ENCODE measurements at regions not wholly inside any gene's neighbourhood (a gene's known extent, or its start where the extent isn't known, plus 50 kb on each side); places are given as distances from the start of the nearest gene placed in this dataset.

DNA sequence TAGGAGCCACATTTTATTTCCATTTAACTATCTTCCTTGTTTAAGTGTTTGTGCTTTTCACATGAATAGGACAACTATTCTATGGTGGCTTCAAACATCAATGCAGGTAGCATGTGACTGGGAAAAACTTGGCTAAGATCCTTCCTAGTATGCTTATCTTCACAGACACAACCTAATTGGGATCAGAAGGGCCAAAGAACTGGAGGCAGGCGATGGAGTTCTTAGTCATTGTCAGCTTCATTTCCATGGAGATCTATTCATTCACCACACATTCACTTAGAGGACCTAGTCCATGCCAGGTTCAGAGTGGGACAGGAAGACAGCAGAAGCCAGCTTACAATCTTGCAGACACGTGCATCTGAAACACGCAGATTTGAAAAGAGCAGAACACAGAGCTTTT, 277.5 kb upstream of the PPP2R3A start:
- TF ChIP-seq MYC (IDR thresholded peaks at IDR 0.05; ENCODE audit: low read depth, low read length), result no peak
- TF ChIP-seq, protein P1, sequence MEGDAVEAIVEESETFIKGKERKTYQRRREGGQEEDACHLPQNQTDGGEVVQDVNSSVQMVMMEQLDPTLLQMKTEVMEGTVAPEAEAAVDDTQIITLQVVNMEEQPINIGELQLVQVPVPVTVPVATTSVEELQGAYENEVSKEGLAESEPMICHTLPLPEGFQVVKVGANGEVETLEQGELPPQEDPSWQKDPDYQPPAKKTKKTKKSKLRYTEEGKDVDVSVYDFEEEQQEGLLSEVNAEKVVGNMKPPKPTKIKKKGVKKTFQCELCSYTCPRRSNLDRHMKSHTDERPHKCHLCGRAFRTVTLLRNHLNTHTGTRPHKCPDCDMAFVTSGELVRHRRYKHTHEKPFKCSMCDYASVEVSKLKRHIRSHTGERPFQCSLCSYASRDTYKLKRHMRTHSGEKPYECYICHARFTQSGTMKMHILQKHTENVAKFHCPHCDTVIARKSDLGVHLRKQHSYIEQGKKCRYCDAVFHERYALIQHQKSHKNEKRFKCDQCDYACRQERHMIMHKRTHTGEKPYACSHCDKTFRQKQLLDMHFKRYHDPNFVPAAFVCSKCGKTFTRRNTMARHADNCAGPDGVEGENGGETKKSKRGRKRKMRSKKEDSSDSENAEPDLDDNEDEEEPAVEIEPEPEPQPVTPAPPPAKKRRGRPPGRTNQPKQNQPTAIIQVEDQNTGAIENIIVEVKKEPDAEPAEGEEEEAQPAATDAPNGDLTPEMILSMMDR (IDR thresholded peaks at IDR 0.05; ENCODE audit: low read depth, low read length), result no peak
- TF ChIP-seq, protein P2, sequence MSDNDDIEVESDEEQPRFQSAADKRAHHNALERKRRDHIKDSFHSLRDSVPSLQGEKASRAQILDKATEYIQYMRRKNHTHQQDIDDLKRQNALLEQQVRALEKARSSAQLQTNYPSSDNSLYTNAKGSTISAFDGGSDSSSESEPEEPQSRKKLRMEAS (IDR thresholded peaks at IDR 0.05; ENCODE audit: low read depth, low read length), result no peak
- no peak for TF ChIP-seq POLR2A (IDR thresholded peaks at IDR 0.05; ENCODE audit: extremely low read depth, insufficient read length)
- no peak for DNase-seq (ENCODE audit: low read depth)
- no peak overlapping the region for H3K4me3 ChIP-seq (ENCODE audit: low read depth, low read length)

DNA sequence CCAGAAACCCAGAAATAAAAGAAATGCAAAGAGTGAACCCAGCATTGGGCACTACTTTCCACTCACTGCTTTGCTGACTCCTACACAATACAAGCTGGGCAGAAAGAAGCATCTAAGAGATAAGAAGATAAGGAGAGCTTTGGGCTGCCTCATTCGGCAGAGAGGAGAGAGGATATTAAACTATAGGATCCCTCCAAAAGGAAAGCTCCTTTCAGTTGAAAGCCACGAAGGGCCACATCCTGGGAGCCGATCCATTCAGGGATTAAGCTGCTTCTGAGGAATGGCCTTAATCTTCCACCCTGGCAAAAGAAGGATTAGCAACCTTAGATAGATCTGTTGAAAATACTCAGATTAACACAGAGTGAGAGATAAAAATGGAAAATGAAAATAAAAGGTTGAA, 274.9 kb upstream of the PPP2R3A start:
- no peak overlapping the region for H3K4me3 ChIP-seq (ENCODE audit: low read depth, low read length)
- no peak for DNase-seq (ENCODE audit: low read depth)
- TF ChIP-seq POLR2A (IDR thresholded peaks at IDR 0.05; ENCODE audit: extremely low read depth, insufficient read length), result no peak

DNA sequence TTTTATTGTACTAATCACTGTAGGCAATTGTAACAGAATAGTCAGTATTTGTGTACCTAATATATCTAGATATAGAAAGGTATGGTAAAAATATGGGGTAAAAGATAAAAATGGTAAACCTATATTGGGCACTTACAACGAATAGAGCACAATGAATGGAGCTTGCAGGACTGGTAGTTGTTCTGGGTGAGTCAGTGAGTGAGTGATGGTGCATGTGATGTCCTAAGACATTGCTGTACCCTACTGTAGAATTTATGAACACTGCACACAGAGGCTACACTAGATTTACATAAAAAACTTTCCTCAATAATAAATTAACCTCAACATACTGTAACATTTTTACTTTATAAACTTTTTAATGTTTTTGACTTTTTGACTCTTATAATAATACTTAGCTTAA, 274.3 kb upstream of the PPP2R3A start:
- TF ChIP-seq, protein P1 (IDR thresholded peaks at IDR 0.05; ENCODE audit: low read depth, low read length), result no peak
- TF ChIP-seq POLR2A (IDR thresholded peaks at IDR 0.05; ENCODE audit: extremely low read depth, insufficient read length) (no peak), MYC (IDR thresholded peaks at IDR 0.05; ENCODE audit: low read depth, low read length) (no peak)
- TF ChIP-seq, protein P2 (IDR thresholded peaks at IDR 0.05; ENCODE audit: low read depth, low read length), result no peak
- H3K4me3 ChIP-seq (ENCODE audit: low read depth, low read length), result no peak overlapping the region
- DNase-seq (ENCODE audit: low read depth), result no peak

DNA sequence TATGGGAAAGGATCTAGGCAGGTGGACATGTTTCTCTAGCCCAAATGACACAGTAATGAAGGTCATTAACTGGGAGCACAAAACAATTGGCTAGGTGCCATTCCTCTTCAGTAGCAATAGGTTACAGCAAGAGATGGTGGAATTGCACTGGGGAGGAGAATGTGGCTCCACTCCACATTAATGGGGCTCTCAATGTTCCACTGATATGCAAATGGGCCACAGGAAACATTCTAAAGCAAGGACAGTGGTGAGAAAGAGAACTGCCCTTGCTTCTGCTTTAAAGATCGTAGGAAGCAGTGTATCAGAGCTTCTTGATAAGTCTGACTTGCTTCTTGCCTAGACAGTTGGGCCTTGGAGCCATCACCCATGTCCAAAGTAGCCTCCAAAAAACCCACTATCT, 271.4 kb upstream of the PPP2R3A start:
- DNase-seq (ENCODE audit: low read depth), result no peak
- no peak overlapping the region for H3K4me3 ChIP-seq (ENCODE audit: low read depth, low read length)
- no peak for TF ChIP-seq POLR2A (IDR thresholded peaks at IDR 0.05; ENCODE audit: extremely low read depth, insufficient read length)
- TF ChIP-seq, protein P1 (IDR thresholded peaks at IDR 0.05; ENCODE audit: low read depth, low read length), result no peak
- TF ChIP-seq, protein P2 (IDR thresholded peaks at IDR 0.05; ENCODE audit: low read depth, low read length), result no peak
- no peak for TF ChIP-seq MYC (IDR thresholded peaks at IDR 0.05; ENCODE audit: low read depth, low read length)

DNA sequence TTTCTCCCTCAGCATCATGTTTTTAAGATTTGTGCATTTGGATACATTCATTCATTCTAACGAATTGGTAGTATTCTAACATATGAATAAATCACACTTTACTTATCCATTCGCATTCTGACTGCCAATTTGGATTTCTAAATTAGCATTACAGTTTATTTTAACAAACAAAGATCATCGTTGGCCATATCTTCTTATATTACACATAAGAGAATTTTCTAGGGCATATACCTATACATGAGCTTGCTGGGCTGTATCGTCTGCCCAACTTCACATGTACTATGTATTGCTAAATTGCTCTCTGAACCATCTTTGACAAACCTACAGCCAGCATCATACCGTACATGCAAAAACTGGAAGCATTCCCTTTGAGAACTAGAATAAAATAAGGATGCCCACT, 265.8 kb upstream of the PPP2R3A start:
- TF ChIP-seq, protein P2 (IDR thresholded peaks at IDR 0.05; ENCODE audit: low read depth, low read length), result no peak
- TF ChIP-seq POLR2A (IDR thresholded peaks at IDR 0.05; ENCODE audit: extremely low read depth, insufficient read length) (no peak), MYC (IDR thresholded peaks at IDR 0.05; ENCODE audit: low read depth, low read length) (no peak)
- TF ChIP-seq, protein P1 (IDR thresholded peaks at IDR 0.05; ENCODE audit: low read depth, low read length), result no peak
- H3K4me3 ChIP-seq (ENCODE audit: low read depth, low read length), result no peak overlapping the region
- DNase-seq (ENCODE audit: low read depth), result no peak

DNA sequence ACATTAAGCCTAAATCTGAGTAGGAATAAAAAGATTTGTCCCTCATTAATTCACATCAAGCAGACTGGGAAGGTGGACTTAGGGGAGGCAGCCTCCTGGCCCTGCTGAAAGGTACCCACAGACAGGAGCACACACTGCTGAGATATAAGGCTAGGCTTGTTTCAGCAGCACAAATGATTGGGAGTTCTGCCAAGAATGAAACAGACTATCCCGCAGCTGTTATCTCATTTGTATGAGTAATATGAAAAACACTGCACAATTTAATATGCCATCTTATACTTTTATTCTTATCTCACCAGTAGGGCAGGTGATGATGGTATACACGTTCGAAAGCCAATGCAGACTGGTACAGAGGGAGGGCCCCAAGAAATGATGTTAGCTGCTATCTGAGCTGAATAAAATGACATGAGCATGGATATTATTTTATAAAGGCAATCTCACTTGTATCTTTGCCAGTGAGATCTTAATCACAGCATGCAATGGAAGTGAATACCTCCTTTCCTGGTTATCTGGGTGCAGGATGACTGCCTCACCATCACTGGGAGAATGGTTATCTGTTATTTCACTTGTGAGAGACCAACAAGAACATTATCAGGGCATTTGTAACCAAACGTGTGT, 258.7 kb upstream of the PPP2R3A start:
- H3K4me3 ChIP-seq (ENCODE audit: low read depth, low read length), result no peak overlapping the region
- TF ChIP-seq, protein P2 (IDR thresholded peaks at IDR 0.05; ENCODE audit: low read depth, low read length), result no peak
- no peak for TF ChIP-seq POLR2A (IDR thresholded peaks at IDR 0.05; ENCODE audit: extremely low read depth, insufficient read length)
- no peak for TF ChIP-seq MYC (IDR thresholded peaks at IDR 0.05; ENCODE audit: low read depth, low read length)
- TF ChIP-seq, protein P1 (IDR thresholded peaks at IDR 0.05; ENCODE audit: low read depth, low read length), result no peak
- DNase-seq (ENCODE audit: low read depth), result no peak
